GM13976 (cell line): ENCODE measurements at regions not wholly inside any gene's neighbourhood (a gene's known extent, or its start where the extent isn't known, plus 50 kb on each side); places are given as distances from the start of the nearest gene placed in this dataset.
"Not testable (repeated sequence)": the region's sequence is repeated elsewhere in the genome, so short reads cannot be mapped to it uniquely, and the experiment has no call there.

ENCODE experiments used
- DNase-seq: peaks from one replicate; pipeline ENCODE4 v3.0.0; 2012; ENCODE audit warnings: low spot score
- in situ Hi-C: fragments of 300-500 bp; cut with MboI; formaldehyde crosslinking; loops from one replicate; pipeline ENCODE4 v1.12.0; 2022; ENCODE audit warnings: low sequenced_read_pairs, mixed read lengths, inconsistent platforms; ENCODE audit not compliant: unreplicated experiment
- TF ChIP-seq, protein P1 (sequence below): IDR thresholded peaks from 2 replicates; pipeline ENCODE4 v1.5.1; 2012; ENCODE audit warnings: borderline replicate concordance, mild to moderate bottlenecking; ENCODE audit not compliant: insufficient read depth; ENCODE audit errors: extremely low read depth, missing control alignments, control extremely low read depth

DNA sequence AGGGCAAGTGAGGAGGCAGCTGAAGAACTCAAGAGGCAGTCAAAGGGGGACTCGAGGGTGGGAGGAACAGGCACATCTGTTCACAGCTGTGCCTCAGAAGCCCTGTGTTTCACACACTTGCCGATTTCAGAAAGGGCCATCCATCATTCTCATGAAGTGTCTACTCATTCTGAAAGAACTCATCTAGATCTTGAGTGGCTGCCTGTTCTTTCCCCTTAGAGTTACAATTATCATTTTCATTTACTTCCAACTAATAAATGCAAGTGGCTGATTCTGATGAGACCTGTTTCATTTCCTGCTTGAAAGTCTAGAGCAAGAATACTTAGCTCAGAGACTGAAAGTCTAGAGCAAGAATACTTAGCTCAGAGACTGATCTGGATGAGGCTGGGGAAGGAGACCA lies 1145.1 kb downstream of the UQCRFS1 start:
- in situ Hi-C loops, result no loop called here
- DNase-seq, result peak; percentile 45
- TF ChIP-seq, protein P1, sequence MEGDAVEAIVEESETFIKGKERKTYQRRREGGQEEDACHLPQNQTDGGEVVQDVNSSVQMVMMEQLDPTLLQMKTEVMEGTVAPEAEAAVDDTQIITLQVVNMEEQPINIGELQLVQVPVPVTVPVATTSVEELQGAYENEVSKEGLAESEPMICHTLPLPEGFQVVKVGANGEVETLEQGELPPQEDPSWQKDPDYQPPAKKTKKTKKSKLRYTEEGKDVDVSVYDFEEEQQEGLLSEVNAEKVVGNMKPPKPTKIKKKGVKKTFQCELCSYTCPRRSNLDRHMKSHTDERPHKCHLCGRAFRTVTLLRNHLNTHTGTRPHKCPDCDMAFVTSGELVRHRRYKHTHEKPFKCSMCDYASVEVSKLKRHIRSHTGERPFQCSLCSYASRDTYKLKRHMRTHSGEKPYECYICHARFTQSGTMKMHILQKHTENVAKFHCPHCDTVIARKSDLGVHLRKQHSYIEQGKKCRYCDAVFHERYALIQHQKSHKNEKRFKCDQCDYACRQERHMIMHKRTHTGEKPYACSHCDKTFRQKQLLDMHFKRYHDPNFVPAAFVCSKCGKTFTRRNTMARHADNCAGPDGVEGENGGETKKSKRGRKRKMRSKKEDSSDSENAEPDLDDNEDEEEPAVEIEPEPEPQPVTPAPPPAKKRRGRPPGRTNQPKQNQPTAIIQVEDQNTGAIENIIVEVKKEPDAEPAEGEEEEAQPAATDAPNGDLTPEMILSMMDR, result no peak

DNA sequence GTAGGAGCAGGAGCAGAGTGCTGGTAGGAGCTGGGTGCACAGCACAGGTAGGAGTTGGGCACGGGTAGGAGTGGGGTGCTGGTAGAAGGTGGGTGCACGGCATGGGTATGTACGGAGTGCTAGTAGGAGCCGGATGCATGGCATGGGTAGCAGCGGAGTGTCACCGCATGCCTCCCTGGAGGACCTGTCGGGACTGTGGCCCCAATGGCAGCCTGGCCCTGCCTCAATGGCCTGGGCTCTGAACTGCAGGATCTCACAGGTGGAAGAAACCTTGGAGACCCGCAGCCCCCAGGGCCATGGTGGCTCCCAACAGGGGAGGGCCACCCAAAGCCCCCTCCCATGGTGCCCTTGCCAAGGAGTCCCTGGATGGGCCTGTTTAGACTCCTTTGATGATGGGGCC lies 1146.0 kb downstream of the UQCRFS1 start:
- in situ Hi-C loops, result no loop called here
- no peak for DNase-seq
- TF ChIP-seq, protein P1, result no peak

DNA sequence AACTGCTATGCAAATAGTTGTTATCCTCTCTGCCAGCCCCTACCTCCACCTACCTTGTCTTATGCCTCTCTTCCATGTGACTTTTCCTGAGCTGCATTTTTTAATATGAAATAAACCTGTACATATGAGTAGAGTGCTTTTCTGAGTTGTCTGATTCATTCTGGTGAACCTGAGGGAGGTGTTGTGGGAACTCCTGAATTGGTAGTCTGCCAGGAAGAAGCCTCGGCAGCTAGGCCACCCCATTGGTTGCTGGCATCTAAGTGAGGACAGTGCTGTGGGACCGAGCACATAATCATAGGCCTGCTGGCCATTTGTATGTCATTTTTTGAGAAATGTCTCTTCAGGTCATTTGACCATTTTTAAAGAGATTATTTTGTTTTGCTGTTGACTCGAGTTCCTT lies 1146.8 kb downstream of the UQCRFS1 start:
- DNase-seq, result no peak

DNA sequence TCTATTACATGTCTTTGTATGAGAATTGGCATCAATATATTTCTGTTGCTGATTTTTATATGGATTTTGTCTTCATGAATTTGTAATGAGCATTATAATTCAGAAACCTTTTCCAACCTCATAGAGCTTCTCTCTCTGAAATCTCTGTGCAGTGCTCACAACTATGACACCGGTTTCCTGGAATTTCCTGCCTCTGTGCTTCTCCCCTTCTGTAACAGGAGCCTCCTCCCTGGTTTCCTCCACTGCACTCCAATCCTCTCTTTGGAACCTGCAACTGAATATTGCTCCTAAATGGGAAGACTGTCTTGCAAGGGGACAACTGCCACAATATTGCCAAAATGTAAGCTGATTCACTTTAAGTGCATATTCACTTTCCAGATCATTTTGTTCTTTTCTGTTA lies 1147.9 kb downstream of the UQCRFS1 start:
- in situ Hi-C loops, result no loop called here
- TF ChIP-seq, protein P1, result no peak
- DNase-seq, result no peak

More for the DNA sequence above, 1146.8 kb downstream of the UQCRFS1 start:
- in situ Hi-C loops, result no loop called here
- TF ChIP-seq, protein P1, result no peak

DNA sequence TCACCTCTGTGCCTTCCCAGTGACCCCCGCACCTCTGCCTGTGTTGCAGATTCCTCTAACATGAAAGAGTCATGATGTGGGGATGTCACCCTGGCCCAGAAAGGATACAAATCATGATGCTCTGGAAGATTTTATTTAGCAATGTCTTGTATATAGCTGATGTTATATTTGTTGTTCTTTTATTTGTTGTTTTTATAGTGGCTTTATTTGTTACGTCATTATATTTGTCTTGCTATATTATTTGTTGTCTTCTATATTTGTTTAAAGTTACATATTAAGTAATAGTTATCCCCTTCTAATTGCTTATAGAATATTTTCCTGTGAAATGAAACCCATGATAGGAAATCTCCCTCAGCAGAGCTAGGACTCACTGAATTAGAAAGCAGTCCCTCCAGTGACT lies 1149.2 kb downstream of the UQCRFS1 start:
- in situ Hi-C loops, result no loop called here
- no peak for DNase-seq
- TF ChIP-seq, protein P1, result no peak

DNA sequence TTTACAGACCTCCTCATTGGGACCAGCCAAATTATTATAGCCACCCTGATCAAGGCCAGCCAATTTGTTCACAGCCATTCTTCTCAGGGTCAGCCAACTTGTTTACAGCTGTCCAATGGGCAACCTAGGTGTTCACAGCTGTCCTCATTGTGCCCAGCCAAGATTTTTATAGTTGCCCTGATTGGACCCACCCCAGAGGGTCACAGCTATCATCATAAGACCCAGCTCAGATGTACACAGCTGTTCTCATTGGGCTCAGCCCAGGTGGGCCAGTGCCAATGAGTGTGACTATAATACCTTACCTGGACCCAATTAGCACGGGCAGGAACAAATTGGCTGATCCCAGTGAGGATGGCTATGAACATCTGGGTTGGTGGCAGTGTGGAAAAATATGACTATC lies 1151.8 kb downstream of the UQCRFS1 start:
- no peak for DNase-seq
- TF ChIP-seq, protein P1, result no peak
- in situ Hi-C loops, result no loop called here

DNA sequence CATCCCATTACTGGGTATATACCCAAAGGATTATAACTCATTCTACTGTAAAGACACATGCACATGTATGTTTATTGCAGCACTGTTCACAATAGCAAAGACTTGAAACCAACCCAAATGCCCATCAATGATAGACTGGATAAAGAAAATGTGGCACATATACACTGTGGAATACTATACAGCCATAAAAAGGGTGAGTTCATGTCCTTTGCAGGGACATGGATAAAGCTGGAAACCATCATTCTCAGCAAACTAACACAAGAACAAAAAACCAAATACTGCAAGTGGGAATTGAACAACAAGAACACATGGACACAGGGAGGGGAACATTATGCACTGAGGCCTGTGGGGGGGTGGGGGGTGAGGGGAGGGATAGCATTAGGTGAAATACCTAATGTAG lies 1155.9 kb downstream of the UQCRFS1 start:
- in situ Hi-C loops, DNase-seq: not testable (repeated sequence)
